ENCODE measurements at regions not wholly inside any gene's neighbourhood (a gene's known extent, or its start where the extent isn't known, plus 50 kb on each side); places are given as distances from the start of the nearest gene placed in this dataset.
A peak's percentile ranks its signal among the peaks of the same experiment; 100 is the strongest.

- WGBS, 2 experiments (ENCODE audit: insufficient coverage in 1 of 2, insufficient read length in 1 of 2): 0% methylated on average over 22 to 40 of the region's 40 CpGs
- TF ChIP-seq, protein P1, sequence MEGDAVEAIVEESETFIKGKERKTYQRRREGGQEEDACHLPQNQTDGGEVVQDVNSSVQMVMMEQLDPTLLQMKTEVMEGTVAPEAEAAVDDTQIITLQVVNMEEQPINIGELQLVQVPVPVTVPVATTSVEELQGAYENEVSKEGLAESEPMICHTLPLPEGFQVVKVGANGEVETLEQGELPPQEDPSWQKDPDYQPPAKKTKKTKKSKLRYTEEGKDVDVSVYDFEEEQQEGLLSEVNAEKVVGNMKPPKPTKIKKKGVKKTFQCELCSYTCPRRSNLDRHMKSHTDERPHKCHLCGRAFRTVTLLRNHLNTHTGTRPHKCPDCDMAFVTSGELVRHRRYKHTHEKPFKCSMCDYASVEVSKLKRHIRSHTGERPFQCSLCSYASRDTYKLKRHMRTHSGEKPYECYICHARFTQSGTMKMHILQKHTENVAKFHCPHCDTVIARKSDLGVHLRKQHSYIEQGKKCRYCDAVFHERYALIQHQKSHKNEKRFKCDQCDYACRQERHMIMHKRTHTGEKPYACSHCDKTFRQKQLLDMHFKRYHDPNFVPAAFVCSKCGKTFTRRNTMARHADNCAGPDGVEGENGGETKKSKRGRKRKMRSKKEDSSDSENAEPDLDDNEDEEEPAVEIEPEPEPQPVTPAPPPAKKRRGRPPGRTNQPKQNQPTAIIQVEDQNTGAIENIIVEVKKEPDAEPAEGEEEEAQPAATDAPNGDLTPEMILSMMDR (conservative IDR thresholded peaks at IDR 0.05): no peak
- H3K4me3 Mint-ChIP-seq: peak overlapping the region; percentile 82
- Histone ChIP-seq H3K4me3 (ENCODE audit: low read length) (peak overlapping the region; percentile 83), H3K4me1 (ENCODE audit: control insufficient read depth, insufficient read depth, low read length) (peaks cover 14% of the 10 kb centered on the region), H3K9ac (ENCODE audit: extremely low read depth, low read length, poor library complexity, severe bottlenecking) (peak overlapping the region; percentile 54), H3K27ac (ENCODE audit: low read depth, low read length) (no peak overlapping the region), H3K36me3 (ENCODE audit: control insufficient read depth, insufficient read depth, low read length) (no peaks in the 10 kb centered on the region), H3K9me3 (ENCODE audit: control insufficient read depth, low read length) (no peaks in the 10 kb centered on the region), H3K27me3 (ENCODE audit: control insufficient read depth, insufficient read depth, low read length, poor library complexity, severe bottlenecking) (no peaks in the 10 kb centered on the region)
- DNase-seq: peak; percentile 87
- peaks cover 23% of the 10 kb centered on the region for H3K4me1 Mint-ChIP-seq
- H3K27ac Mint-ChIP-seq: peak overlapping the region; percentile 93
- H3K27me3 Mint-ChIP-seq (ENCODE audit: insufficient read depth): peaks cover 28% of the 10 kb centered on the region
- no peaks in the 10 kb centered on the region for H3K9me3 Mint-ChIP-seq
- H3K36me3 Mint-ChIP-seq (ENCODE audit: low read depth): no peaks in the 10 kb centered on the region
Observed at GRCh38 chr3:159763011-159763601, 225.5 kb upstream of the IL12A start.

DNA sequence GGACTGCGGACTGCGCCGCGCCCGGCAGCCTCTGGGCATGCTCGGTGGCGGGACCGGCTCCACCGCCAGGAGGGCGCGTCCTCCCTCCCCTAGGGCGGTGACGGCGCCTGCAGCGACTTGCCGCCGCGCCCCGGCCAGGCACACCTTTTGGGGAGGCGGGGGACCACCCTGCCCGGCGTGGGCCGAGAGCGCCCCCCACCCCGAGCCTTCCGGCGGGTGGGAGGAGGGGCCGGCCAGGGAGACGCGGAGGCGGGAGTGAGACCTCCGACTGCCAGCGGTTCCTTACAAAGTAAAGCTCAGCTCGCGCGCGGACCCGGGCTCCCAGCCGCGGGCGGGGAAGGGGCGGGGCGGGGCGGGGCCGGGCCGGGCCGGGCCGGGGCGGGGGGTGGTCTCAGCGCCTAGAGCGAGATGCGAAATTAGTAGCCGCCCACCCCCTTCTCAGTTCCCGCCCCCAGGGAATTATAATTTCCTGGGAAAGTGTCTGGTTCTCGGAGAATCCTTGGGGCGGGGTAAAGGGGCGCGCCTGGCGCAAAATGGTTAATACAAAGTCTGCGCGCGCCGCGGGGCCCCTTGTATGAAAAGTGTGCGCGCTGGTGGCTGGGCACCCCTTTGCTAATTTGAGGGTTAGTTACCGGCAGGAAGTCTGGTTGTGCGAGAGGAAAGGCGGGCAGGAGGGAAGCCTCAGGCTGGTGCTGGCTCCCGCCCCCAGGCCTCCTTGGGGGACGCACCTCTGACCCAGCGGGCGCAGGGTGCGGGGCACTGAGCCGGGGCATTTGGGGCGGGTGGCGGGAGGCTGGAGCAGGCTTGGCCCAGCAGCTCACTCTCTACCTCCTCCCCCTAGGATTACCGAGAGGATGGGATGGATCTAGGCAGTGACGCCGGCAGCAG, 224.8 kb upstream of the IL12A start:
- Histone ChIP-seq H3K27me3 (ENCODE audit: control insufficient read depth, insufficient read depth, low read length, poor library complexity, severe bottlenecking) (no peaks in the 10 kb centered on the region), H3K9ac (ENCODE audit: extremely low read depth, low read length, poor library complexity, severe bottlenecking) (peak overlapping the region; percentile 54), H3K36me3 (ENCODE audit: control insufficient read depth, insufficient read depth, low read length) (no peaks in the 10 kb centered on the region), H3K9me3 (ENCODE audit: control insufficient read depth, low read length) (no peaks in the 10 kb centered on the region), H3K4me1 (ENCODE audit: control insufficient read depth, insufficient read depth, low read length) (peaks cover 9% of the 10 kb centered on the region), H3K27ac (ENCODE audit: low read depth, low read length) (peak overlapping the region; percentile 62), H3K4me3 (ENCODE audit: low read length) (peak overlapping the region; percentile 84)
- TF ChIP-seq, protein P1 (conservative IDR thresholded peaks at IDR 0.05): peak; percentile 57
- H3K9me3 Mint-ChIP-seq: no peaks in the 10 kb centered on the region
- 0% methylated on average over 15 to 79 of the region's 80 CpGs for WGBS, 2 experiments (ENCODE audit: insufficient coverage in 1 of 2, insufficient read length in 1 of 2)
- DNase-seq: peak; percentile 95
- peaks cover 28% of the 10 kb centered on the region for H3K27me3 Mint-ChIP-seq (ENCODE audit: insufficient read depth)
- H3K27ac Mint-ChIP-seq: peak overlapping the region; percentile 93
- H3K4me1 Mint-ChIP-seq: peaks cover 23% of the 10 kb centered on the region
- H3K36me3 Mint-ChIP-seq (ENCODE audit: low read depth): no peaks in the 10 kb centered on the region
- H3K4me3 Mint-ChIP-seq: peak overlapping the region; percentile 82

DNA sequence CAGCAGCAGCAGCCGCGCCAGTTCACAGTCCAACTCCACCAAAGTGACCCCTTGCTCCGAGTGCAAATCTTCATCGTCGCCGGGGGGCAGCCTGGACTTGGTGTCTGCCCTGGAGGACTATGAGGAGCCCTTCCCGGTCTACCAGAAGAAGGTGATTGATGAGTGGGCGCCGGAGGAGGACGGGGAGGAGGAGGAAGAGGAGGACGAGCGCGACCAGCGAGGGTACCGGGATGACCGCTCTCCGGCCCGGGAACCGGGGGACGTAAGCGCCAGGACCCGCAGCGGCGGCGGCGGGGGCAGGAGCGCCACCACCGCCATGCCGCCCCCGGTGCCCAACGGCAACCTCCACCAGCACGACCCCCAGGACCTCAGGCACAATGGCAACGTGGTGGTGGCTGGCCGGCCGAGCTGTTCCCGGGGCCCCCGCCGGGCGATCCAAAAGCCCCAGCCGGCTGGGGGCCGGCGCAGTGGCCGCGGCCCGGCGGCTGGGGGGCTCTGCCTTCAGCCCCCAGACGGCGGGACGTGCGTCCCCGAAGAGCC, 224.1 kb upstream of the IL12A start:
- peak overlapping the region; percentile 39 for H3K27ac ChIP-seq (ENCODE audit: low read depth, low read length)
- H3K4me3 Mint-ChIP-seq: peak overlapping the region; percentile 82
- H3K27ac Mint-ChIP-seq: peak overlapping the region; percentile 87
- H3K27me3 ChIP-seq (ENCODE audit: control insufficient read depth, insufficient read depth, low read length, poor library complexity, severe bottlenecking): no peaks in the 10 kb centered on the region
- H3K4me3 ChIP-seq (ENCODE audit: low read length): peak overlapping the region; percentile 84
- no peaks in the 10 kb centered on the region for H3K9me3 Mint-ChIP-seq
- peaks cover 23% of the 10 kb centered on the region for H3K4me1 Mint-ChIP-seq
- H3K36me3 ChIP-seq (ENCODE audit: control insufficient read depth, insufficient read depth, low read length): no peaks in the 10 kb centered on the region
- WGBS, 2 experiments (ENCODE audit: insufficient coverage in 1 of 2, insufficient read length in 1 of 2): 0% methylated on average over 6 to 51 of the region's 51 CpGs
- H3K9ac ChIP-seq (ENCODE audit: extremely low read depth, low read length, poor library complexity, severe bottlenecking): peak overlapping the region; percentile 8
- DNase-seq: no peak
- H3K27me3 Mint-ChIP-seq (ENCODE audit: insufficient read depth): peaks cover 28% of the 10 kb centered on the region
- H3K9me3 ChIP-seq (ENCODE audit: control insufficient read depth, low read length): no peaks in the 10 kb centered on the region
- TF ChIP-seq, protein P1 (conservative IDR thresholded peaks at IDR 0.05): no peak
- H3K36me3 Mint-ChIP-seq (ENCODE audit: low read depth): no peaks in the 10 kb centered on the region
- H3K4me1 ChIP-seq (ENCODE audit: control insufficient read depth, insufficient read depth, low read length): peaks cover 8% of the 10 kb centered on the region

Data from endodermal cell (in vitro differentiated cells).